ENCODE measurements at regions not wholly inside any gene's neighbourhood (a gene's known extent, or its start where the extent isn't known, plus 50 kb on each side); places are given as distances from the start of the nearest gene placed in this dataset.

GRCh38 chr22:35189559-35189958, 67.7 kb upstream of the HMGXB4 start:
- TF ChIP-seq CTCF (IDR thresholded peaks at IDR 0.05; ENCODE audit: low read depth, low read length) = no peak
- no peak for TF ChIP-seq MAX (IDR thresholded peaks at IDR 0.05; ENCODE audit: low read depth, low read length)
- TF ChIP-seq MYC (IDR thresholded peaks at IDR 0.05; ENCODE audit: low read depth, low read length) = no peak
- no peak for TF ChIP-seq POLR2A (IDR thresholded peaks at IDR 0.05; ENCODE audit: extremely low read depth, insufficient read length)

All from NB4 (cell line).